ENCODE measurements at regions not wholly inside any gene's neighbourhood (a gene's known extent, or its start where the extent isn't known, plus 50 kb on each side); places are given as distances from the start of the nearest gene placed in this dataset.

- no peak for TF ChIP-seq CTCF (conservative IDR thresholded peaks at IDR 0.05)
- no peak for TF ChIP-seq EZH2 (IDR thresholded peaks at IDR 0.05; ENCODE audit: low read depth)
These were observed 219.8 kb upstream of the GYPA start for GRCh38 chr4:144360146-144360793.
